Astrocyte (in vitro differentiated cells and primary cell): ENCODE measurements at regions not wholly inside any gene's neighbourhood (a gene's known extent, or its start where the extent isn't known, plus 50 kb on each side); places are given as distances from the start of the nearest gene placed in this dataset.

Source experiments
- DNase-seq: peaks from one replicate; pipeline ENCODE4 v3.0.0-alpha.2; 2010; ENCODE audit warnings: low read depth
- FAIRE-seq: peaks from 2 replicates; lab custom pipeline; 2011; peaks lifted over from hg19 to GRCh38; lab: Jason Lieb, UNC
- H2AFZ ChIP-seq: 2 replicates; pipeline ENCODE4 v1.6.0; 2012; ENCODE audit warnings: low read depth, low read length, inconsistent platforms
- H3K27ac ChIP-seq: 2 replicates; pipeline ENCODE4 v1.5.1; 2011; ENCODE audit warnings: low read depth, low read length, inconsistent platforms
- H3K27me3 ChIP-seq: 2 replicates; pipeline ENCODE4 v1.6.0; 2011; ENCODE audit warnings: low read length, inconsistent platforms; ENCODE audit not compliant: insufficient read depth
- H3K36me3 ChIP-seq: 2 replicates; pipeline ENCODE4 v1.5.1; 2011; ENCODE audit warnings: low read length, inconsistent platforms; ENCODE audit not compliant: insufficient read depth
- H3K4me1 ChIP-seq: 2 replicates; pipeline ENCODE4 v1.5.1; 2011; ENCODE audit warnings: low read length, inconsistent platforms; ENCODE audit not compliant: insufficient read depth
- H3K4me2 ChIP-seq: 2 replicates; pipeline ENCODE4 v1.6.0; 2012; ENCODE audit warnings: low read length, inconsistent platforms
- H3K4me3 ChIP-seq: 2 replicates; pipeline ENCODE4 v1.5.1; 2011; ENCODE audit warnings: low read depth, mild to moderate bottlenecking, low read length, inconsistent platforms; ENCODE audit not compliant: insufficient read depth
- H3K79me2 ChIP-seq: 2 replicates; pipeline ENCODE4 v1.6.0; 2012; ENCODE audit warnings: mild to moderate bottlenecking, low read length, inconsistent platforms; ENCODE audit not compliant: insufficient read depth
- H3K9ac ChIP-seq: 2 replicates; pipeline ENCODE4 v1.6.0; 2012; ENCODE audit warnings: mild to moderate bottlenecking, low read length, inconsistent platforms
- H3K9me3 ChIP-seq: 2 replicates; pipeline ENCODE4 v1.5.1; 2012; ENCODE audit warnings: low read depth, mild to moderate bottlenecking, low read length, inconsistent platforms; ENCODE audit not compliant: insufficient read depth
- H4K20me1 ChIP-seq: 2 replicates; pipeline ENCODE4 v1.6.0; 2012; ENCODE audit warnings: low read length, inconsistent platforms; ENCODE audit not compliant: insufficient read depth
- H3K27ac Mint-ChIP-seq: one replicate; pipeline ENCODE4 v1.8.0; 2021; ENCODE audit warnings: mild to moderate bottlenecking, mixed read lengths; ENCODE audit not compliant: unreplicated experiment
- H3K27me3 Mint-ChIP-seq: one replicate; pipeline ENCODE4 v1.8.0; 2021; ENCODE audit warnings: low read depth, mixed read lengths; ENCODE audit not compliant: unreplicated experiment
- H3K36me3 Mint-ChIP-seq: one replicate; pipeline ENCODE4 v1.8.0; 2021; ENCODE audit warnings: low read depth, mixed read lengths; ENCODE audit not compliant: unreplicated experiment
- H3K4me1 Mint-ChIP-seq: one replicate; pipeline ENCODE4 v1.8.0; 2021; ENCODE audit warnings: low read depth, mixed read lengths; ENCODE audit not compliant: unreplicated experiment
- H3K4me3 Mint-ChIP-seq: one replicate; pipeline ENCODE4 v1.8.0; 2021; ENCODE audit warnings: mild to moderate bottlenecking, moderate library complexity, mixed read lengths; ENCODE audit not compliant: unreplicated experiment
- H3K9me3 Mint-ChIP-seq: one replicate; pipeline ENCODE4 v1.8.0; 2021; ENCODE audit warnings: mild to moderate bottlenecking, mixed read lengths; ENCODE audit not compliant: unreplicated experiment
- EZH2 ChIP-seq: IDR thresholded peaks from 2 replicates; pipeline ENCODE4 v1.6.1; 2012; ENCODE audit warnings: mild to moderate bottlenecking, low read length, inconsistent platforms; ENCODE audit not compliant: insufficient read depth
- TF ChIP-seq, protein P1 (sequence below): IDR thresholded peaks from 2 replicates; pipeline ENCODE4 v1.5.1; 2011; ENCODE audit warnings: low read depth, mild to moderate bottlenecking, inconsistent platforms, low read length, moderate library complexity; ENCODE audit not compliant: insufficient read depth

DNA sequence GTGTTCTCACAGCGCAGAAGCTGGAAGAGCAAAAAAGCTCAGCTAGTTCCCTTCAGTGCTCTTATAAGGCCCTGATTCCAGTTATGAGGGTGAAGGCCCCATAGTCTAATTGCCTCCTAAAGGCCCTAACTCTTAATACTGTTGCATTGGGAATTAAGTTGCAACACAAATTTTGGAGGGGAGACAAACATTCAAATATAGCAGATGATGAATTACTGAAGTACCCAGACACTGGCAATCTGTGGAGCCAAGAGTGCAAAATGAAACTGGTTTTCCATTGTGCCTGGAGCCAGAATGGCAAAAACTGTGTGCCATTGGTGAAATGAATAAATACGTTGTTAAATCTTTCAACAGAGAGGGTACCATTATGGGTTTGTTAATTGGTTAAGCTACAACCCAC, 356.0 kb downstream of the PPARGC1A start:
- H3K36me3 ChIP-seq, result no peaks in the 10 kb centered on the region
- H3K4me3 ChIP-seq, result no peak overlapping the region
- Mint-ChIP-seq H3K4me3 (no peak overlapping the region), H3K27me3 (no peaks in the 10 kb centered on the region), H3K9me3 (peaks cover 13% of the 10 kb centered on the region), H3K36me3 (no peaks in the 10 kb centered on the region), H3K4me1 (peaks cover 3% of the 10 kb centered on the region), H3K27ac (no peak overlapping the region)
- TF ChIP-seq EZH2, result no peak
- TF ChIP-seq, protein P1, sequence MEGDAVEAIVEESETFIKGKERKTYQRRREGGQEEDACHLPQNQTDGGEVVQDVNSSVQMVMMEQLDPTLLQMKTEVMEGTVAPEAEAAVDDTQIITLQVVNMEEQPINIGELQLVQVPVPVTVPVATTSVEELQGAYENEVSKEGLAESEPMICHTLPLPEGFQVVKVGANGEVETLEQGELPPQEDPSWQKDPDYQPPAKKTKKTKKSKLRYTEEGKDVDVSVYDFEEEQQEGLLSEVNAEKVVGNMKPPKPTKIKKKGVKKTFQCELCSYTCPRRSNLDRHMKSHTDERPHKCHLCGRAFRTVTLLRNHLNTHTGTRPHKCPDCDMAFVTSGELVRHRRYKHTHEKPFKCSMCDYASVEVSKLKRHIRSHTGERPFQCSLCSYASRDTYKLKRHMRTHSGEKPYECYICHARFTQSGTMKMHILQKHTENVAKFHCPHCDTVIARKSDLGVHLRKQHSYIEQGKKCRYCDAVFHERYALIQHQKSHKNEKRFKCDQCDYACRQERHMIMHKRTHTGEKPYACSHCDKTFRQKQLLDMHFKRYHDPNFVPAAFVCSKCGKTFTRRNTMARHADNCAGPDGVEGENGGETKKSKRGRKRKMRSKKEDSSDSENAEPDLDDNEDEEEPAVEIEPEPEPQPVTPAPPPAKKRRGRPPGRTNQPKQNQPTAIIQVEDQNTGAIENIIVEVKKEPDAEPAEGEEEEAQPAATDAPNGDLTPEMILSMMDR, result no peak
- no peaks in the 10 kb centered on the region for H3K79me2 ChIP-seq
- no peak overlapping the region for H3K9ac ChIP-seq
- H3K27ac ChIP-seq, result no peak overlapping the region
- FAIRE-seq (no peak), DNase-seq (no peak)
- H3K4me1 ChIP-seq, result no peaks in the 10 kb centered on the region
- H4K20me1 ChIP-seq, result no peaks in the 10 kb centered on the region
- H3K27me3 ChIP-seq, result no peaks in the 10 kb centered on the region
- H2AFZ ChIP-seq, result no peak overlapping the region
- H3K4me2 ChIP-seq, result no peak overlapping the region
- H3K9me3 ChIP-seq, result no peaks in the 10 kb centered on the region

DNA sequence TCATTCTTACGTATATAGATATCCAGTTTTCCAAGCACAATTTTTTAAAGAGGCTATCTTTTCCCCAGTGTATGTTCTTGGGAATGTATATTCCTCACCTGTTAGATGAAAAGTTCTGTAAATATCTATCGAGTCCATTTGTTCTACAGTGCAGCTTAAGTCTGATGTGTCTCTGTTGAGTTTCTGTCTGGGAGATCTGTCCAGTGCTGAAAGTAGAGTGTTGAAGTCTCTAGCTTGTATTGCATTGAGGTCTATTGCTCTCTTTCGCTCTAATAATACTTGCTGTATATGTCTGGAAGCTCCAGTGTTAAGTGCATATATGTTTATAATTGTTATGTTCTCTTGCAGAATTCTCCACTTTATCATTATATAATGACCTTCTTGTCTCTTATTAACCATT, 373.1 kb downstream of the PPARGC1A start:
- no peaks in the 10 kb centered on the region for H3K79me2 ChIP-seq

DNA sequence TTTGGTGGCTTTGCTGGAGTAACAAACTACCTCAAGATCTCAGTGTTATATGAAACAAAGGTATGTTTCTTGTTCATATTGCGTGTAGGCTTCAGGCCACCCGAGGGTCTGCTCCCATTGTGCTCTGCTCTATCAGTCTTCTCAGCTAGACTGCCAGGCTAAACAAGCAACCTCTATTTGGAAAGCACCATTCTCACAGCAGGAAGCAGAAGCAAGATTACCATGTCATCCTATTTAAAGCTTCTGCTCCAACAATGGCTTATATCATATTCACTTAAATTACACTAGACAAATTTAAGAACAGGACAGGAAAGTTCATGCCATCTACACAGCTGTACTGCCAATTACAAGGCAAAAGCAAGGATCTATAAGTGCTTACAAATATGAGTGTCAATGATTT, 385.8 kb downstream of the PPARGC1A start:
- Histone ChIP-seq H3K9ac (no peak overlapping the region), H3K36me3 (no peaks in the 10 kb centered on the region), H3K4me1 (no peaks in the 10 kb centered on the region), H3K4me2 (no peak overlapping the region), H3K27ac (no peak overlapping the region), H2AFZ (no peak overlapping the region), H3K4me3 (no peak overlapping the region), H4K20me1 (no peaks in the 10 kb centered on the region), H3K9me3 (no peaks in the 10 kb centered on the region), H3K27me3 (no peaks in the 10 kb centered on the region), H3K79me2 (no peaks in the 10 kb centered on the region)
- Mint-ChIP-seq H3K9me3 (peaks cover 1% of the 10 kb centered on the region), H3K4me3 (no peak overlapping the region), H3K4me1 (no peaks in the 10 kb centered on the region), H3K27me3 (no peaks in the 10 kb centered on the region), H3K36me3 (no peaks in the 10 kb centered on the region), H3K27ac (no peak overlapping the region)
- FAIRE-seq (no peak), DNase-seq (no peak)
- TF ChIP-seq, protein P1, result no peak

More for the DNA sequence above, 373.1 kb downstream of the PPARGC1A start:
- H3K36me3 Mint-ChIP-seq, result no peaks in the 10 kb centered on the region
- no peaks in the 10 kb centered on the region for H3K27me3 Mint-ChIP-seq
- Histone ChIP-seq H3K9ac (no peak overlapping the region), H3K9me3 (no peaks in the 10 kb centered on the region), H3K4me2 (no peak overlapping the region), H4K20me1 (no peaks in the 10 kb centered on the region), H3K27ac (no peak overlapping the region), H3K4me1 (no peaks in the 10 kb centered on the region), H3K4me3 (no peak overlapping the region), H2AFZ (no peak overlapping the region), H3K27me3 (no peaks in the 10 kb centered on the region), H3K36me3 (no peaks in the 10 kb centered on the region)
- no peak for FAIRE-seq
- no peaks in the 10 kb centered on the region for H3K4me1 Mint-ChIP-seq
- DNase-seq, result no peak
- TF ChIP-seq EZH2, result no peak
- TF ChIP-seq, protein P1, result no peak
- no peak overlapping the region for H3K27ac Mint-ChIP-seq
- no peak overlapping the region for H3K4me3 Mint-ChIP-seq
- H3K9me3 Mint-ChIP-seq, result no peaks in the 10 kb centered on the region
